HEK293 (cell line): ENCODE measurements at regions not wholly inside any gene's neighbourhood (a gene's known extent, or its start where the extent isn't known, plus 50 kb on each side); places are given as distances from the start of the nearest gene placed in this dataset.
A peak's percentile ranks its signal among the peaks of the same experiment; 100 is the strongest.

Source experiments
- CTCF ChIA-PET: fragments of 350-600 bp; formaldehyde crosslinking; extraction: SDS; loops from one replicate; lab custom pipeline; 2021; ENCODE audit warnings: antibody characterized with exemption; lab: Yijun Ruan, JAX
- POLR2A ChIA-PET: fragments of 300-600 bp; formaldehyde crosslinking; extraction: SDS; loops from one replicate; lab custom pipeline; 2020; ENCODE audit warnings: antibody characterized with exemption, inconsistent platforms; lab: Yijun Ruan, JAX
- H3K27ac ChIP-seq: fragments of 200-500 bp; sonication (Bioruptor generic); 2 replicates; pipeline ENCODE4 v1.5.1; 2014; ENCODE audit warnings: low read depth, low read length, control low read depth, inconsistent platforms; ENCODE audit errors: extremely low read depth
- H3K36me3 ChIP-seq, 2 experiments: fragments of 200-500 bp in 1 of 2; sonication (Bioruptor generic) in 1 of 2; 1 replicate in 1 of 2; 2 replicates in 1 of 2; pipeline ENCODE4 v1.5.1; 2014 to 2017; ENCODE audit warnings: inconsistent platforms in 2 of 2, low read length in 2 of 2; ENCODE audit not compliant: control insufficient read depth in 2 of 2, insufficient read depth in 1 of 2
- H3K4me1 ChIP-seq: fragments of 200-500 bp; sonication (Bioruptor generic); 2 replicates; pipeline ENCODE4 v1.5.1; 2014; ENCODE audit warnings: mild to moderate bottlenecking, low read length, inconsistent platforms; ENCODE audit not compliant: control insufficient read depth, insufficient read depth
- H3K4me3 ChIP-seq: 2 replicates; pipeline ENCODE4 v1.5.1; 2011; ENCODE audit warnings: low read depth, mild to moderate bottlenecking, control low read depth, low read length, moderate library complexity
- H3K9me3 ChIP-seq: fragments of 200-500 bp; sonication (Bioruptor generic); 2 replicates; pipeline ENCODE4 v1.5.1; 2014; ENCODE audit warnings: low read depth, low read length, inconsistent platforms; ENCODE audit not compliant: control insufficient read depth, insufficient read depth
- HOXD13 ChIP-seq: sonication (generic); formaldehyde crosslinking; IDR thresholded peaks from 2 replicates; pipeline ENCODE4 v1.8.0; 2022; ENCODE audit warnings: missing genetic modification reagents, borderline replicate concordance
- ZFP69B ChIP-seq: fragments of 450-650 bp; formaldehyde crosslinking; IDR thresholded peaks from 2 replicates; pipeline ENCODE4 v1.5.1; 2016; ENCODE audit warnings: missing biosample characterization, missing genetic modification characterization
- ZNF24 ChIP-seq: fragments of 450-650 bp; formaldehyde crosslinking; IDR thresholded peaks from 2 replicates; pipeline ENCODE4 v1.5.1; 2016; ENCODE audit warnings: missing biosample characterization, missing genetic modification characterization
- ZNF366 ChIP-seq: fragments of 450-650 bp; formaldehyde crosslinking; conservative IDR thresholded peaks from 2 replicates; pipeline ENCODE4 v1.5.1; 2016; ENCODE audit warnings: missing biosample characterization, missing genetic modification characterization
- ZNF394 ChIP-seq: fragments of 450-650 bp; formaldehyde crosslinking; IDR thresholded peaks from 2 replicates; pipeline ENCODE4 v1.5.1; 2016; ENCODE audit warnings: missing biosample characterization, missing genetic modification characterization, mild to moderate bottlenecking, moderate library complexity, borderline replicate concordance
- ZNF404 ChIP-seq: fragments of 450-650 bp; formaldehyde crosslinking; IDR thresholded peaks from 2 replicates; pipeline ENCODE4 v1.5.1; 2017; ENCODE audit warnings: missing biosample characterization, missing genetic modification characterization
- ZNF521 ChIP-seq: fragments of 450-650 bp; formaldehyde crosslinking; IDR thresholded peaks from 2 replicates; pipeline ENCODE4 v1.5.1; 2017; ENCODE audit warnings: missing biosample characterization, mild to moderate bottlenecking, missing genetic modification characterization
- ZNF549 ChIP-seq: fragments of 450-650 bp; IDR thresholded peaks from 2 replicates; pipeline ENCODE4 v1.5.1; 2018; ENCODE audit warnings: missing biosample characterization, missing genetic modification characterization, mild to moderate bottlenecking, inconsistent platforms, moderate library complexity
- ZNF621 ChIP-seq: fragments of 450-650 bp; formaldehyde crosslinking; IDR thresholded peaks from 2 replicates; pipeline ENCODE4 v1.5.1; 2017; ENCODE audit warnings: missing biosample characterization, missing genetic modification characterization
- ZNF830 ChIP-seq: fragments of 450-650 bp; IDR thresholded peaks from 2 replicates; pipeline ENCODE4 v1.5.0; 2018; ENCODE audit warnings: missing biosample characterization, missing genetic modification characterization, low read depth, mild to moderate bottlenecking, moderate library complexity
- TF ChIP-seq, protein P1 (sequence below): fragments of 450-650 bp; formaldehyde crosslinking; IDR thresholded peaks from 2 replicates; pipeline ENCODE4 v1.5.1; 2016; ENCODE audit warnings: missing biosample characterization, missing genetic modification characterization, borderline replicate concordance
- TF ChIP-seq, protein P2 (sequence below): fragments of 450-650 bp; formaldehyde crosslinking; IDR thresholded peaks from 2 replicates; pipeline ENCODE4 v1.5.1; 2017; ENCODE audit warnings: missing biosample characterization, missing genetic modification characterization
- TF ChIP-seq, protein P3 (sequence below): fragments of 450-650 bp; formaldehyde crosslinking; IDR thresholded peaks from 2 replicates; pipeline ENCODE4 v1.5.1; 2017; ENCODE audit warnings: missing biosample characterization, missing genetic modification characterization
- TF ChIP-seq, protein P4 (sequence below): sonication (generic); formaldehyde crosslinking; IDR thresholded peaks from 2 replicates; pipeline ENCODE4 v1.8.1; 2022; ENCODE audit warnings: mild to moderate bottlenecking, moderate library complexity, missing genetic modification reagents

DNA sequence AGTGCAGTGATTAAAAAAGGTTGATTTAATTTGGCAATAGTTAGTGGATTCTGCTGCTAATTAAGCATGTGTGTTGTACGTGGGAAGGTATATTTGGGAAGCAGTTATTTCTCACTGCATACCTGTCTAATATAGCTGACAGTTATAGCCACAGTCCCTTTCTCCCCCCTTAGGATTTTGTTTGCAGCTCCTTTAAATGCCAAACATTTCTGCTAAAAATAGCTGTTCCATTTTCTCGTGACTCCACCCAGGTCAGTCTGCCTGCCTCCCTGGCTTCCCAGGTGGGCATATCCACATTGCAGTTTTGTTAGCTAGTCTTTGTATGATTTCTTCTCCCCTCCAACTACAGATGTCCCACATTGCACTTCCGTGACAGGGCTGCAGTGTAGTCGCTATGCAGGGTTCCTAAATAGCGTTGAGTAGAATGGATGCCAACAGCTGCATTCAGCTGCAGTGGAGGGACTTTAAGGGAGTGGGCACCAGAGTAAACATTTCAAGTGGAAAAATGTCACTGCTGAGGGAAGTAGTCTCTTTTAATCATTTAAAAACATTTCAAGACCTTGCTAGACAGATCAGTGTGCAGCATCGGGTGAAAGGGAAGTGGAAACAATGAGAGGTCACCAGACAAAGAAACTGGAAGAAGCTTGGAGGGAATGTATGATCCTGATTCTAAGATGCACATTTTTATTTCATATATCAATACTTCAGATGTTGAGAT, 326.3 kb downstream of the RAPGEF2 start:
- CTCF ChIA-PET = interaction anchor here (0.6 to 1.3 kb wide), 3 partner anchors 10 to 140 kb away, joined by 3 to 4 read pairs (median 3); no protein-coding TSS in a partner anchor
- H3K36me3 ChIP-seq = no peaks in the 10 kb centered on the region
- POLR2A ChIA-PET = no interaction called here
- no peak overlapping the region for H3K27ac ChIP-seq
- TF ChIP-seq ZNF394 = no peak
- TF ChIP-seq ZNF404 = no peak
- TF ChIP-seq, protein P1, sequence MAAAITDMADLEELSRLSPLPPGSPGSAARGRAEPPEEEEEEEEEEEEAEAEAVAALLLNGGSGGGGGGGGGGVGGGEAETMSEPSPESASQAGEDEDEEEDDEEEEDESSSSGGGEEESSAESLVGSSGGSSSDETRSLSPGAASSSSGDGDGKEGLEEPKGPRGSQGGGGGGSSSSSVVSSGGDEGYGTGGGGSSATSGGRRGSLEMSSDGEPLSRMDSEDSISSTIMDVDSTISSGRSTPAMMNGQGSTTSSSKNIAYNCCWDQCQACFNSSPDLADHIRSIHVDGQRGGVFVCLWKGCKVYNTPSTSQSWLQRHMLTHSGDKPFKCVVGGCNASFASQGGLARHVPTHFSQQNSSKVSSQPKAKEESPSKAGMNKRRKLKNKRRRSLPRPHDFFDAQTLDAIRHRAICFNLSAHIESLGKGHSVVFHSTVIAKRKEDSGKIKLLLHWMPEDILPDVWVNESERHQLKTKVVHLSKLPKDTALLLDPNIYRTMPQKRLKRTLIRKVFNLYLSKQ = no peak
- no peak for TF ChIP-seq ZNF521 (tag by site-specific recombination)
- TF ChIP-seq, protein P2, sequence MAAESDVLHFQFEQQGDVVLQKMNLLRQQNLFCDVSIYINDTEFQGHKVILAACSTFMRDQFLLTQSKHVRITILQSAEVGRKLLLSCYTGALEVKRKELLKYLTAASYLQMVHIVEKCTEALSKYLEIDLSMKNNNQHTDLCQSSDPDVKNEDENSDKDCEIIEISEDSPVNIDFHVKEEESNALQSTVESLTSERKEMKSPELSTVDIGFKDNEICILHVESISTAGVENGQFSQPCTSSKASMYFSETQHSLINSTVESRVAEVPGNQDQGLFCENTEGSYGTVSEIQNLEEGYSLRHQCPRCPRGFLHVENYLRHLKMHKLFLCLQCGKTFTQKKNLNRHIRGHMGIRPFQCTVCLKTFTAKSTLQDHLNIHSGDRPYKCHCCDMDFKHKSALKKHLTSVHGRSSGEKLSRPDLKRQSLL (tag by site-specific recombination) = no peak
- no peak for TF ChIP-seq ZNF830 (tag by site-specific recombination)
- TF ChIP-seq, all 188 proteins: peak for 0
- Histone ChIP-seq H3K4me1 (peaks cover 5% of the 10 kb centered on the region; the same call in 1 of the 2 replicates), H3K9me3 (no peaks in the 10 kb centered on the region), H3K4me3 (no peak overlapping the region)

DNA sequence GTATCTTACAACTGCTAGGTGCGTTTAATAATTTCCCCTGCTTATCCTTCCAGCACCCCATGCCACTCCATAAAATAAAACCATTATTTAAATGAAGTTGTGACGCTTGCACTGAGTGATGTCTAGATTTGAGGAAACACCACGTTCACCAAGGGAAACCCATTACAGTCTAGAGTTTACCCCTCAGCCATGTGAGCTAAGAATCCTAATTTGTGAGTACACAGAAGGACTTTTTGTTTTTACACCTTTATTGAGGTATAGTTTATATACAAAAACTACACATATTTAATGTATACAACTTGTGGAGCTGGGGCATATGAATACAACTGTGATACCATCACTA, 326.8 kb downstream of the RAPGEF2 start:
- CTCF ChIA-PET = interaction anchor here (0.6 to 1.3 kb wide), 2 partner anchors 11 to 26 kb away, joined by 3 to 4 read pairs; no protein-coding TSS in a partner anchor
- no peaks in the 10 kb centered on the region for H3K9me3 ChIP-seq
- no peak overlapping the region for H3K4me3 ChIP-seq
- no peaks in the 10 kb centered on the region for H3K36me3 ChIP-seq
- H3K4me1 ChIP-seq = peaks cover 5% of the 10 kb centered on the region; the same call in 1 of the 2 replicates
- H3K27ac ChIP-seq = no peak overlapping the region
- POLR2A ChIA-PET = no interaction called here
- TF ChIP-seq ZFP69B = no peak
- no peak for TF ChIP-seq ZNF621
- TF ChIP-seq, protein P3, sequence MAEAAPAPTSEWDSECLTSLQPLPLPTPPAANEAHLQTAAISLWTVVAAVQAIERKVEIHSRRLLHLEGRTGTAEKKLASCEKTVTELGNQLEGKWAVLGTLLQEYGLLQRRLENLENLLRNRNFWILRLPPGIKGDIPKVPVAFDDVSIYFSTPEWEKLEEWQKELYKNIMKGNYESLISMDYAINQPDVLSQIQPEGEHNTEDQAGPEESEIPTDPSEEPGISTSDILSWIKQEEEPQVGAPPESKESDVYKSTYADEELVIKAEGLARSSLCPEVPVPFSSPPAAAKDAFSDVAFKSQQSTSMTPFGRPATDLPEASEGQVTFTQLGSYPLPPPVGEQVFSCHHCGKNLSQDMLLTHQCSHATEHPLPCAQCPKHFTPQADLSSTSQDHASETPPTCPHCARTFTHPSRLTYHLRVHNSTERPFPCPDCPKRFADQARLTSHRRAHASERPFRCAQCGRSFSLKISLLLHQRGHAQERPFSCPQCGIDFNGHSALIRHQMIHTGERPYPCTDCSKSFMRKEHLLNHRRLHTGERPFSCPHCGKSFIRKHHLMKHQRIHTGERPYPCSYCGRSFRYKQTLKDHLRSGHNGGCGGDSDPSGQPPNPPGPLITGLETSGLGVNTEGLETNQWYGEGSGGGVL = no peak
- TF ChIP-seq HOXD13 (CRISPR knock-in tag) = no peak
- TF ChIP-seq, protein P4, sequence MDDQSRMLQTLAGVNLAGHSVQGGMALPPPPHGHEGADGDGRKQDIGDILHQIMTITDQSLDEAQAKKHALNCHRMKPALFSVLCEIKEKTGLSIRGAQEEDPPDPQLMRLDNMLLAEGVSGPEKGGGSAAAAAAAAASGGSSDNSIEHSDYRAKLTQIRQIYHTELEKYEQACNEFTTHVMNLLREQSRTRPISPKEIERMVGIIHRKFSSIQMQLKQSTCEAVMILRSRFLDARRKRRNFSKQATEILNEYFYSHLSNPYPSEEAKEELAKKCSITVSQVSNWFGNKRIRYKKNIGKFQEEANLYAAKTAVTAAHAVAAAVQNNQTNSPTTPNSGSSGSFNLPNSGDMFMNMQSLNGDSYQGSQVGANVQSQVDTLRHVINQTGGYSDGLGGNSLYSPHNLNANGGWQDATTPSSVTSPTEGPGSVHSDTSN (CRISPR knock-in tag) = no peak
- no peak for TF ChIP-seq ZNF549 (tag by site-specific recombination)

DNA sequence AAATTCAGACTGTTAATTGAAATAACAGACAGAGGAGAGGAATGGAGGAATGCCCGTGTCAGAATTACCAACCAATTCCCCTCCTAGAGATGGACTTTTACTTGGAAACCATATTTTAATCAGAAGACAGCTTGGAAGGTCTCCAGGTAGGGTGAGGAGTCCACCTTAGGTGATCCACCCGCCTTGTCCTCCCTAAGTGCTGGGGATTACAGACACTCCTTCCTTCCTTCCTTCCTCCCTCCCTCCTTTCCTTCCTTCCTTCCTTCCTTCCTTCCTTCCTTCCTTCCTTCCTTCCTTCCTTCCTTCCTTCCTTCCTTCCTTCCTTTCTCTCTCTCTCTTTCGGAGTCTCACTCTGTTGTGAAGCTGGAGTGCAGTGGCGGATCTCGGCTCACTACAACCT, 328.0 kb downstream of the RAPGEF2 start:
- Histone ChIP-seq H3K9me3 (no peaks in the 10 kb centered on the region), H3K36me3 (no peaks in the 10 kb centered on the region), H3K4me3 (no peak overlapping the region), H3K27ac (no peak overlapping the region), H3K4me1 (peaks cover 6% of the 10 kb centered on the region; the same call in 1 of the 2 replicates)
- CTCF ChIA-PET = interaction anchor here (0.7 kb wide), 1 partner anchor 94 kb away, joined by 5 read pairs; no protein-coding TSS in a partner anchor
- TF ChIP-seq ZNF366 (tag by site-specific recombination) (peak; percentile 64), ZNF24 (no peak)
- POLR2A ChIA-PET = no interaction called here
